Endothelial cell of umbilical vein (primary cell): ENCODE measurements at regions not wholly inside any gene's neighbourhood (a gene's known extent, or its start where the extent isn't known, plus 50 kb on each side); places are given as distances from the start of the nearest gene placed in this dataset.

Experiments
- BruUV-seq: library from RNA; stranded (reverse); fragments of 400-500 nt; replicated peaks from 2 replicates; lab custom pipeline; 2021; lab: Mats Ljungman, UMichigan
- CTCF ChIA-PET: fragments of 300-600, 350-600 bp; sonication (Branson Sonifier 250); formaldehyde crosslinking; loops from one replicate; lab custom pipeline; 2021; ENCODE audit warnings: antibody characterized with exemption, inconsistent platforms; lab: Charles Lee
- POLR2A ChIA-PET: fragments of 300-600, 350-600 bp; sonication (Branson Sonifier 250); formaldehyde crosslinking; loops from one replicate; lab custom pipeline; 2021; ENCODE audit warnings: antibody characterized with exemption, inconsistent platforms; lab: Charles Lee
- DNase-seq: peaks from one replicate; pipeline ENCODE4 v3.0.0-alpha.2; 2011; ENCODE audit warnings: low read depth, low spot score
- FAIRE-seq: peaks from 2 replicates; lab custom pipeline; 2011; peaks lifted over from hg19 to GRCh38; lab: Jason Lieb, UNC
- H2AFZ ChIP-seq: 2 replicates; pipeline ENCODE4 v1.6.0; 2012; ENCODE audit warnings: low read depth, low read length, control low read depth, inconsistent platforms
- H3K27ac ChIP-seq: 2 replicates; pipeline ENCODE4 v1.5.1; 2011; ENCODE audit warnings: low read depth, mild to moderate bottlenecking, control low read depth, low read length, moderate library complexity; ENCODE audit not compliant: insufficient read depth
- H3K27me3 ChIP-seq, 2 experiments: 2 replicates each; pipeline versions ENCODE4 v1.6.0 to v1.6.1; 2011; ENCODE audit warnings: low read length in 2 of 2, mixed read lengths in 1 of 2; ENCODE audit not compliant: control insufficient read depth in 2 of 2, insufficient read depth in 2 of 2
- H3K36me3 ChIP-seq, 2 experiments: 2 replicates in 1 of 2; 3 replicates in 1 of 2; pipeline ENCODE4 v1.5.1; 2011; ENCODE audit warnings: low read length in 2 of 2, mild to moderate bottlenecking in 1 of 2, moderate library complexity in 1 of 2; ENCODE audit not compliant: control insufficient read depth in 2 of 2, insufficient read depth in 2 of 2; ENCODE audit errors: extremely low read depth in 1 of 2
- H3K4me1 ChIP-seq: 3 replicates; pipeline ENCODE4 v1.5.1; 2011; ENCODE audit warnings: mild to moderate bottlenecking, low read length; ENCODE audit not compliant: control insufficient read depth, insufficient read depth; ENCODE audit errors: extremely low read depth
- H3K4me2 ChIP-seq: 2 replicates; pipeline ENCODE4 v1.6.1; 2011; ENCODE audit warnings: low read length, control low read depth, mixed read lengths; ENCODE audit not compliant: insufficient read depth
- H3K4me3 ChIP-seq, 3 experiments: fragments of 200-600 bp in 1 of 3; sonication (generic), shearing (Covaris generic) in 1 of 3; replicated peaks in 1 of 3; 2 replicates each; pipeline ENCODE4 v1.5.1; 2011 to 2016; ENCODE audit warnings: control low read depth in 3 of 3, low read length in 3 of 3, mild to moderate bottlenecking in 2 of 3, inconsistent platforms in 1 of 3, low read depth in 1 of 3, moderate library complexity in 1 of 3; ENCODE audit not compliant: insufficient read depth in 1 of 3
- H3K79me2 ChIP-seq: 2 replicates; pipeline ENCODE4 v1.6.0; 2012; ENCODE audit warnings: low read length, inconsistent platforms; ENCODE audit not compliant: control insufficient read depth, insufficient read depth
- H3K9ac ChIP-seq: replicated peaks from 2 replicates; pipeline ENCODE3; 2011; ENCODE audit warnings: low read length, control low read depth; ENCODE audit not compliant: insufficient read depth; ENCODE audit errors: extremely low read depth
- H3K9me1 ChIP-seq: replicated peaks from 3 replicates; pipeline ENCODE4 v1.6.0; 2011; ENCODE audit warnings: mild to moderate bottlenecking, low read length; ENCODE audit not compliant: control insufficient read depth, insufficient read depth; ENCODE audit errors: extremely low read depth
- H3K9me3 ChIP-seq: replicated peaks from 2 replicates; pipeline ENCODE4 v1.5.1; 2012; ENCODE audit warnings: low read length, inconsistent platforms; ENCODE audit not compliant: control insufficient read depth, insufficient read depth
- H4K20me1 ChIP-seq: replicated peaks from 2 replicates; pipeline ENCODE3; 2011; ENCODE audit warnings: mild to moderate bottlenecking, low read length; ENCODE audit not compliant: control insufficient read depth, insufficient read depth; ENCODE audit errors: extremely low read depth
- CTCF ChIP-seq, 2 donors: IDR thresholded peaks; 1 replicate in 1 of 2; 2 replicates in 1 of 2; pipeline ENCODE4 v1.5.1; 2011; ENCODE audit warnings: low read length in 2 of 2, mild to moderate bottlenecking in 2 of 2, moderate library complexity in 2 of 2, control low read depth in 1 of 2, inconsistent platforms in 1 of 2, low read depth in 1 of 2; ENCODE audit not compliant: insufficient read depth in 1 of 2; ENCODE audit errors: extremely low read depth in 1 of 2
- EZH2 ChIP-seq: IDR thresholded peaks from 2 replicates; pipeline ENCODE4 v1.6.1; 2012; ENCODE audit warnings: borderline replicate concordance, low read depth, mild to moderate bottlenecking, moderate library complexity, low read length, inconsistent platforms; ENCODE audit not compliant: severe bottlenecking
- FOS ChIP-seq: IDR thresholded peaks from 2 replicates; pipeline ENCODE4 v1.6.1; 2011; ENCODE audit warnings: mild to moderate bottlenecking, low read length, moderate library complexity, borderline replicate concordance; ENCODE audit not compliant: insufficient read depth
- GATA2 ChIP-seq: IDR thresholded peaks from 2 replicates; pipeline ENCODE4 v1.7.0; 2011; ENCODE audit warnings: low read depth, mild to moderate bottlenecking, moderate library complexity, mixed read lengths, low read length; ENCODE audit not compliant: insufficient read length, insufficient read depth
- JUN ChIP-seq: IDR thresholded peaks from 2 replicates; pipeline ENCODE4 v1.6.1; 2011; ENCODE audit warnings: borderline replicate concordance, low read depth; ENCODE audit not compliant: insufficient read length, insufficient read depth
- MAX ChIP-seq: IDR thresholded peaks from 2 replicates; pipeline ENCODE4 v1.6.1; 2011; ENCODE audit not compliant: insufficient read depth, insufficient read length
- MYC ChIP-seq: IDR thresholded peaks from one replicate; pipeline ENCODE4 v1.6.1; 2011; ENCODE audit warnings: mild to moderate bottlenecking, low read depth, low read length
- POLR2A ChIP-seq: IDR thresholded peaks from 2 replicates; pipeline ENCODE4 v1.6.1; 2012; ENCODE audit warnings: low read depth, mild to moderate bottlenecking, control low read depth, low read length
- POLR2AphosphoS5 ChIP-seq: IDR thresholded peaks from 2 replicates; pipeline ENCODE4 v1.6.1; 2012; ENCODE audit warnings: low read depth, mild to moderate bottlenecking, control low read depth, low read length, moderate library complexity; ENCODE audit not compliant: insufficient read depth
- dilution Hi-C: fragments of 300-500 bp; cut with MboI; formaldehyde crosslinking; loops from one replicate; pipeline ENCODE4 v1.15.0; 2019; ENCODE audit warnings: low sequenced_read_pairs; ENCODE audit not compliant: extremely low pct_ligation_motif_present
- intact Hi-C: fragments of 100-400 bp; cut with micrococcal nuclease; formaldehyde crosslinking; loops from one replicate; pipeline ENCODE4 v1.10.0; 2022

GRCh38 chr18:4704781-4705180 lies 249.7 kb upstream of the DLGAP1 start:
- ChIA-PET CTCF (no interaction called here), POLR2A (no interaction called here)
- Histone ChIP-seq H3K4me3 (no peak overlapping the region), H3K27me3 (no peaks in the 10 kb centered on the region), H3K4me2 (no peak overlapping the region), H3K79me2 (no peaks in the 10 kb centered on the region), H3K9me3 (peaks cover 4% of the 10 kb centered on the region), H3K27ac (no peak overlapping the region), H3K9ac (no peak overlapping the region), H4K20me1 (no peaks in the 10 kb centered on the region), H2AFZ (no peak overlapping the region), H3K9me1 (no peaks in the 10 kb centered on the region), H3K4me1 (no peaks in the 10 kb centered on the region), H3K36me3 (no peaks in the 10 kb centered on the region)
- no peak for DNase-seq
- no TSS peak for BruUV-seq
- intact Hi-C loops (no loop called here), dilution Hi-C loops (no loop called here)
- TF ChIP-seq POLR2AphosphoS5 (no peak), MAX (no peak), POLR2A (no peak), MYC (no peak), CTCF (IDR thresholded peaks at IDR 0.05; ENCODE audit: extremely low read depth in 1 of 2, insufficient read depth in 1 of 2, low read depth in 1 of 2, low read length in 2 of 2) (no peak), FOS (no peak), JUN (no peak), EZH2 (no peak), GATA2 (no peak)
- FAIRE-seq = no peak
